ENCODE measurements at regions not wholly inside any gene's neighbourhood (a gene's known extent, or its start where the extent isn't known, plus 50 kb on each side); places are given as distances from the start of the nearest gene placed in this dataset.

DNA sequence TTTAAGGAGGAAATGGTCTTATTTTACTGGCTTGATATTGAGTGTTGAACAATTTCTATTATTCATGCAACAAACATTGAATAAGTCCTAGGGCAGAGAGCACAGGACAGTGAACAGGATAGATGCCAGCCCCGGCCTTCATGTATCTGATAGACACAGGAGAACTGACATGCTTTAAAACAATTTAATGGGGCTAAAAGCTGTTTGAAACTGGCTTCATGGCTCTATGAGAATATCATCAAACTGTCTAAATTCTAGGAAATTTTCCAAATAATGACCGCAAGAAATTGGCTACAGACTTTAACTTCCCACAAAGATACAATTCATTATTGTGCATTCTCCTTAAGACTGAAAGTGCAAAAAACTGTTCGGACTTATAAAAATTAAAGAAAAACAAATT lies 69.0 kb downstream of the ID4 start:
- no peaks in the 10 kb centered on the region for H3K27me3 ChIP-seq (replicated peaks in 1 of 2; ENCODE audit: control insufficient read depth in 2 of 2, insufficient read depth in 2 of 2, low read length in 1 of 2)
- H3K79me2 ChIP-seq (ENCODE audit: control insufficient read depth, insufficient read depth, low read length): no peaks in the 10 kb centered on the region
- H4K20me1 ChIP-seq (ENCODE audit: control insufficient read depth, insufficient read depth): no peaks in the 10 kb centered on the region
- CTCF ChIA-PET: no interaction called here
- BruUV-seq (replicated peaks): no TSS peak
- H3K4me1 ChIP-seq (ENCODE audit: control insufficient read depth, insufficient read depth, low read length): no peaks in the 10 kb centered on the region
- H3K9ac ChIP-seq (ENCODE audit: control insufficient read depth, insufficient read depth, low read length): no peak overlapping the region
- H3K4me2 ChIP-seq (ENCODE audit: control insufficient read depth, insufficient read depth): no peak overlapping the region
- no peak for DNase-seq (ENCODE audit: low read depth, low spot score)
- no peaks in the 10 kb centered on the region for H3K9me3 ChIP-seq (replicated peaks; ENCODE audit: control insufficient read depth, insufficient read depth, low read length)
- H2AFZ ChIP-seq (ENCODE audit: control insufficient read depth, low read depth, low read length): no peak overlapping the region
- RAD21 ChIA-PET (ENCODE audit: unreplicated experiment): no interaction called here
- TF ChIP-seq SREBF2 (IDR thresholded peaks at IDR 0.05; ENCODE audit: low read length) (no peak), NFXL1 (IDR thresholded peaks at IDR 0.05; ENCODE audit: borderline replicate concordance) (no peak), SIX5 (IDR thresholded peaks at IDR 0.05; ENCODE audit: low read depth, low read length, severe bottlenecking) (no peak), NFYB (IDR thresholded peaks at IDR 0.05; ENCODE audit: insufficient read depth, low read depth, low read length) (no peak), BCL11A (IDR thresholded peaks at IDR 0.05; ENCODE audit: low read depth, low read length) (no peak), BACH1 (IDR thresholded peaks at IDR 0.05; ENCODE audit: borderline replicate concordance) (no peak), SMAD1 (IDR thresholded peaks at IDR 0.05; ENCODE audit: low read depth, partially characterized antibody) (no peak), KLF5 (IDR thresholded peaks at IDR 0.05; ENCODE audit: partially characterized antibody) (no peak), ZNF274 (IDR thresholded peaks at IDR 0.05; ENCODE audit: insufficient read depth, insufficient read length) (no peak), NR2C2 (IDR thresholded peaks at IDR 0.05; ENCODE audit: borderline replicate concordance, control insufficient read depth, insufficient read length, low read depth) (no peak), RB1 (IDR thresholded peaks at IDR 0.05; ENCODE audit: borderline replicate concordance) (no peak)
- TF ChIP-seq, protein P1, sequence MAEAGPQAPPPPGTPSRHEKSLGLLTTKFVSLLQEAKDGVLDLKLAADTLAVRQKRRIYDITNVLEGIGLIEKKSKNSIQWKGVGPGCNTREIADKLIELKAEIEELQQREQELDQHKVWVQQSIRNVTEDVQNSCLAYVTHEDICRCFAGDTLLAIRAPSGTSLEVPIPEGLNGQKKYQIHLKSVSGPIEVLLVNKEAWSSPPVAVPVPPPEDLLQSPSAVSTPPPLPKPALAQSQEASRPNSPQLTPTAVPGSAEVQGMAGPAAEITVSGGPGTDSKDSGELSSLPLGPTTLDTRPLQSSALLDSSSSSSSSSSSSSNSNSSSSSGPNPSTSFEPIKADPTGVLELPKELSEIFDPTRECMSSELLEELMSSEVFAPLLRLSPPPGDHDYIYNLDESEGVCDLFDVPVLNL (IDR thresholded peaks at IDR 0.05; ENCODE audit: low read depth, low read length): no peak
- intact Hi-C loops (cut with micrococcal nuclease; ENCODE audit: unreplicated experiment) (no loop called here), in situ Hi-C loops (cut with MboI) (no loop called here)
- no peak overlapping the region for H3K27ac ChIP-seq (ENCODE audit: control insufficient read depth, insufficient read depth)
- no peak for ATAC-seq
- SMC1A ChIA-PET (ENCODE audit: uncharacterized antibody, unreplicated experiment): no interaction called here
- POLR2A ChIA-PET: no interaction called here
- H3K36me3 ChIP-seq (ENCODE audit: control insufficient read depth in 2 of 2, insufficient read depth in 2 of 2, low read length in 1 of 2): no peaks in the 10 kb centered on the region
- no peak for FAIRE-seq
- 49% methylated on average over 3 of the region's 3 CpGs for WGBS (ENCODE audit: insufficient coverage, insufficient replicate concordance, low lambda C conversion rate, missing lambda C conversion rate)
- H3K4me3 ChIP-seq: no peak overlapping the region

All from GM12878 (cell line).